HCT116 (cell line): ENCODE measurements at regions not wholly inside any gene's neighbourhood (a gene's known extent, or its start where the extent isn't known, plus 50 kb on each side); places are given as distances from the start of the nearest gene placed in this dataset.

Experiments used
- ATAC-seq: fragments of 200-7000 bp; cut with Tn5 transposase; 2 replicates; pipeline ENCODE4 v1.9.1; 2020; ENCODE audit warnings: mild to moderate bottlenecking, moderate library complexity
- BruUV-seq: library from RNA; stranded (reverse); fragments of 400-500 nt; replicated peaks from 2 replicates; lab custom pipeline; 2021; lab: Mats Ljungman, UMichigan
- CTCF ChIA-PET: fragments of 300-600 bp; sonication (Branson Sonifier 250); formaldehyde crosslinking; loops from one replicate; lab custom pipeline; 2021; ENCODE audit warnings: antibody characterized with exemption; lab: Charles Lee
- POLR2A ChIA-PET: fragments of 300-600, 350-600 bp; sonication (Branson Sonifier 250); formaldehyde crosslinking; loops from one replicate; lab custom pipeline; 2021; ENCODE audit warnings: antibody characterized with exemption; lab: Charles Lee
- RAD21 ChIA-PET, 2 experiments: fragments of 300-600 bp; sonication (Branson Sonifier 250); formaldehyde crosslinking; loops; one replicate each; lab custom pipeline; 2023; ENCODE audit warnings: low total read pairs in 2 of 2; ENCODE audit not compliant: uncharacterized antibody in 2 of 2, unreplicated experiment in 2 of 2, low non-redundant PET in 1 of 2; lab: Charles Lee
- DNase-seq: peaks from one replicate; pipeline ENCODE4 v3.0.0-alpha.2; 2010; ENCODE audit warnings: low read depth, low spot score
- H2AFZ ChIP-seq: fragments of 200-600 bp; shearing (Covaris generic), sonication (generic); 2 replicates; pipeline ENCODE4 v1.6.1; 2017; ENCODE audit warnings: low read depth, mixed run types, mixed read lengths, antibody characterized with exemption, low read length; ENCODE audit not compliant: poor library complexity, severe bottlenecking
- H3K27ac ChIP-seq: 2 replicates; pipeline ENCODE4 v1.5.1; 2012; ENCODE audit warnings: low read depth, low read length
- H3K27me3 ChIP-seq: fragments of 200-600 bp; sonication (generic); 2 replicates; pipeline ENCODE4 v1.6.1; 2016; ENCODE audit warnings: mixed run types, low read length, mixed read lengths; ENCODE audit not compliant: insufficient read depth
- H3K36me3 ChIP-seq, 2 experiments: fragments of 200-500 bp in 1 of 2; fragments of 200-600 bp in 1 of 2; sonication (Bioruptor generic) in 1 of 2; sonication (generic) in 1 of 2; 2 replicates each; pipeline versions ENCODE4 v1.5.1 to v1.6.1; 2014 to 2016; ENCODE audit warnings: low read length in 2 of 2, inconsistent platforms in 1 of 2, mixed read lengths in 1 of 2, mixed run types in 1 of 2; ENCODE audit not compliant: insufficient read depth in 2 of 2, control insufficient read depth in 1 of 2
- H3K4me1 ChIP-seq, 2 experiments: fragments of 200-600 bp in 1 of 2; sonication (generic) in 1 of 2; 2 replicates each; pipeline versions ENCODE4 v1.5.1 to v1.6.1; 2012 to 2017; ENCODE audit warnings: low read length in 2 of 2, inconsistent platforms in 1 of 2, mild to moderate bottlenecking in 1 of 2, mixed read lengths in 1 of 2, mixed run types in 1 of 2, moderate library complexity in 1 of 2; ENCODE audit not compliant: insufficient read depth in 2 of 2, control insufficient read depth in 1 of 2
- H3K4me2 ChIP-seq: fragments of 200-600 bp; sonication (generic); 2 replicates; pipeline ENCODE4 v1.6.1; 2017; ENCODE audit warnings: mixed run types, low read length, mixed read lengths
- H3K4me3 ChIP-seq, 2 experiments: fragments of 200-600 bp in 1 of 2; sonication (generic) in 1 of 2; replicated peaks in 1 of 2; 2 replicates each; pipeline ENCODE4 v1.5.1; 2011 to 2016; ENCODE audit warnings: low read length in 2 of 2, control low read depth in 1 of 2, low read depth in 1 of 2, mild to moderate bottlenecking in 1 of 2, mixed read lengths in 1 of 2, mixed run types in 1 of 2
- H3K79me2 ChIP-seq: fragments of 200-600 bp; sonication (generic); 2 replicates; pipeline ENCODE4 v1.6.1; 2017; ENCODE audit warnings: mild to moderate bottlenecking, mixed run types, low read length, moderate library complexity, mixed read lengths; ENCODE audit not compliant: insufficient read depth
- H3K9ac ChIP-seq: fragments of 200-600 bp; sonication (generic); 2 replicates; pipeline ENCODE4 v1.6.1; 2016; ENCODE audit warnings: low read length, mixed read lengths
- H3K9me2 ChIP-seq: fragments of 200-600 bp; sonication (generic), shearing (Covaris generic); 2 replicates; pipeline ENCODE4 v1.6.1; 2017; ENCODE audit warnings: mixed run types, mild to moderate bottlenecking, moderate library complexity; ENCODE audit not compliant: insufficient read depth
- H3K9me3 ChIP-seq, 2 experiments: fragments of 200-500 bp in 1 of 2; fragments of 200-600 bp in 1 of 2; sonication (Bioruptor generic) in 1 of 2; sonication (generic) in 1 of 2; 2 replicates each; pipeline ENCODE4 v1.6.1; 2014 to 2017; ENCODE audit warnings: low read length in 2 of 2, mixed read lengths in 2 of 2, inconsistent platforms in 1 of 2, low read depth in 1 of 2, mild to moderate bottlenecking in 1 of 2, mixed run types in 1 of 2, moderate library complexity in 1 of 2; ENCODE audit not compliant: control insufficient read depth in 1 of 2, insufficient read depth in 1 of 2
- H4K20me1 ChIP-seq: fragments of 200-600 bp; sonication (generic), shearing (Covaris generic); 2 replicates; pipeline ENCODE4 v1.6.1; 2017; ENCODE audit warnings: mixed run types, mild to moderate bottlenecking, moderate library complexity; ENCODE audit not compliant: insufficient read depth
- FOSL1 ChIP-seq: IDR thresholded peaks from 2 replicates; pipeline ENCODE4 v1.6.1; 2012; ENCODE audit warnings: low read depth
- JUND ChIP-seq: IDR thresholded peaks from 2 replicates; pipeline ENCODE4 v1.6.1; 2012
- POLR2A ChIP-seq: IDR thresholded peaks from 2 replicates; pipeline ENCODE4 v1.7.0; 2011; ENCODE audit warnings: borderline replicate concordance; ENCODE audit not compliant: insufficient read depth, insufficient read length; ENCODE audit errors: extremely low read depth
- RAD21 ChIP-seq: IDR thresholded peaks from 2 replicates; pipeline ENCODE4 v1.6.1; 2012; ENCODE audit warnings: low read depth, mild to moderate bottlenecking
- SIN3A ChIP-seq: IDR thresholded peaks from 2 replicates; pipeline ENCODE4 v1.6.1; 2012; ENCODE audit warnings: low read depth
- SP1 ChIP-seq: IDR thresholded peaks from 2 replicates; pipeline ENCODE4 v1.6.1; 2012; ENCODE audit warnings: low read depth
- YY1 ChIP-seq: IDR thresholded peaks from 2 replicates; pipeline ENCODE4 v1.6.1; 2011; ENCODE audit warnings: low read length, low read depth, moderate library complexity, mild to moderate bottlenecking; ENCODE audit not compliant: insufficient replicate concordance; ENCODE audit errors: extremely low read depth
- ZFX ChIP-seq: fragments of 450-650 bp; IDR thresholded peaks from 2 replicates; pipeline ENCODE4 v1.6.1; 2017
- intact Hi-C: fragments of 100-400 bp; cut with micrococcal nuclease; formaldehyde crosslinking; loops from 2 replicates; pipeline ENCODE4 v1.10.0; 2022
- TF ChIP-seq, protein P1 (sequence below): IDR thresholded peaks from 2 replicates; pipeline ENCODE4 v1.6.1; 2012
- TF ChIP-seq, protein P2 (sequence below), 3 experiments: fragments of 200-600 bp in 1 of 3; sonication (generic) in 1 of 3; IDR thresholded peaks in 2 of 3; conservative IDR thresholded peaks in 1 of 3; 2 replicates each; pipeline ENCODE4 v1.5.1; 2012 to 2017; ENCODE audit warnings: low read depth in 2 of 3, low read length in 2 of 3, antibody characterized with exemption in 1 of 3, borderline replicate concordance in 1 of 3, control low read depth in 1 of 3, mild to moderate bottlenecking in 1 of 3, mixed read lengths in 1 of 3, mixed run types in 1 of 3, moderate library complexity in 1 of 3; ENCODE audit not compliant: insufficient read depth in 1 of 3
- TF ChIP-seq, protein P3 (sequence below): IDR thresholded peaks from 2 replicates; pipeline ENCODE4 v1.6.1; 2012; ENCODE audit warnings: low read depth

DNA sequence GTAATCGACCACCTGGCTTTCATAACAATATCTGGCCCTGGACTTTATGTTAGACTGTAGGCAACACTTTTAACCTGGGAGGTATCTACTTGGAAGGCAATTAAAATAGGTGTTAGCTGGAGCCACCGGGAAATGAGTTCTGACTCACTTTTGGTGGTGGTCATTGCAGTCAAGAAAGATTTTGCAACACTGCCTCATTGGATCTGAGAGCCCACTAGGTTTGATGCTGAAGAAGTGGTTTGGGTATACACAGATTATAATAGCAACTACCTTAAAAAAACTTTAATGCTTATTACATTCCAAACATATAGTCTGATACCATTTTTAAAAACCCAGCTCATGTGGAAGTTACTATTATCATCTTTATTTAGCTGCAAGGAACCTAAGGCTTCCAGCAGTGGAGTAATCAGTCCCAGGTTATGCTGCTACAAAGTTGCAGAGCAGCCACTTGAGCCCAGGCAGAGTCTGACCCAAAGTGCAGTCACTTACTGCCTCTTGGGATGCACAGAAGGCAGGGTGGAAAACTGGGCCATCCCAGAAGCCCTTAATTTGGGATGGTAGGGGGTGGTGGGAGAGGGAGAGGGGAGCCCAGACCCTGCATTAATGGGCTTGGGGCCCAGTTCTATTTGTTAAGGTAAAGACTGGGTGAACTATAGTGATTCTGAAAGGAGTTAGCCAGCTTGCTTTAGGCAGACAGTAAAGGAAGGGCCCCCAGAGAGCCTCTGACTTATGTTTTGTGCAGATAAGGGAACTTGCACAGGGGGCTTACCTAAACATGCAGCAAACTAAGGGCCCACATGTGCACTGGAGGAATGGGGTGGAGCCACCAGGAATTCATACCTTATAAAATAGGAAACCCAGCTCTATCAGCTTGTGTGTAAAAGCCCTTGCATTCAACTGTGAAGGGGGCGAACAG is 149.4 kb downstream of the SNX19 start:
- ChIA-PET CTCF (no interaction called here), RAD21 (no interaction called here), POLR2A (no interaction called here)
- Histone ChIP-seq H2AFZ (no peak overlapping the region), H4K20me1 (no peaks in the 10 kb centered on the region), H3K27me3 (peaks cover 5% of the 10 kb centered on the region), H3K36me3 (no peaks in the 10 kb centered on the region), H3K9me2 (no peaks in the 10 kb centered on the region), H3K9me3 (no peaks in the 10 kb centered on the region; a peak in 1 of 4 replicates), H3K27ac (no peak overlapping the region), H3K4me1 (no peaks in the 10 kb centered on the region), H3K4me3 (no peak overlapping the region), H3K4me2 (no peak overlapping the region), H3K9ac (no peak overlapping the region), H3K79me2 (no peaks in the 10 kb centered on the region)
- no peak for DNase-seq
- TF ChIP-seq JUND (no peak), FOSL1 (no peak), ZFX (no peak), POLR2A (no peak), SP1 (no peak), SIN3A (no peak), RAD21 (no peak), YY1 (no peak)
- TF ChIP-seq, protein P1, sequence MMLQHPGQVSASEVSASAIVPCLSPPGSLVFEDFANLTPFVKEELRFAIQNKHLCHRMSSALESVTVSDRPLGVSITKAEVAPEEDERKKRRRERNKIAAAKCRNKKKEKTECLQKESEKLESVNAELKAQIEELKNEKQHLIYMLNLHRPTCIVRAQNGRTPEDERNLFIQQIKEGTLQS: no peak
- TF ChIP-seq, protein P2, sequence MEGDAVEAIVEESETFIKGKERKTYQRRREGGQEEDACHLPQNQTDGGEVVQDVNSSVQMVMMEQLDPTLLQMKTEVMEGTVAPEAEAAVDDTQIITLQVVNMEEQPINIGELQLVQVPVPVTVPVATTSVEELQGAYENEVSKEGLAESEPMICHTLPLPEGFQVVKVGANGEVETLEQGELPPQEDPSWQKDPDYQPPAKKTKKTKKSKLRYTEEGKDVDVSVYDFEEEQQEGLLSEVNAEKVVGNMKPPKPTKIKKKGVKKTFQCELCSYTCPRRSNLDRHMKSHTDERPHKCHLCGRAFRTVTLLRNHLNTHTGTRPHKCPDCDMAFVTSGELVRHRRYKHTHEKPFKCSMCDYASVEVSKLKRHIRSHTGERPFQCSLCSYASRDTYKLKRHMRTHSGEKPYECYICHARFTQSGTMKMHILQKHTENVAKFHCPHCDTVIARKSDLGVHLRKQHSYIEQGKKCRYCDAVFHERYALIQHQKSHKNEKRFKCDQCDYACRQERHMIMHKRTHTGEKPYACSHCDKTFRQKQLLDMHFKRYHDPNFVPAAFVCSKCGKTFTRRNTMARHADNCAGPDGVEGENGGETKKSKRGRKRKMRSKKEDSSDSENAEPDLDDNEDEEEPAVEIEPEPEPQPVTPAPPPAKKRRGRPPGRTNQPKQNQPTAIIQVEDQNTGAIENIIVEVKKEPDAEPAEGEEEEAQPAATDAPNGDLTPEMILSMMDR (IDR thresholded peaks at IDR 0.05 in 2 of 3, conservative IDR thresholded peaks at IDR 0.05 in 1 of 3; ENCODE audit: borderline replicate concordance in 1 of 3, insufficient read depth in 1 of 3, low read depth in 2 of 3, low read length in 2 of 3): no peak
- TF ChIP-seq, protein P3, sequence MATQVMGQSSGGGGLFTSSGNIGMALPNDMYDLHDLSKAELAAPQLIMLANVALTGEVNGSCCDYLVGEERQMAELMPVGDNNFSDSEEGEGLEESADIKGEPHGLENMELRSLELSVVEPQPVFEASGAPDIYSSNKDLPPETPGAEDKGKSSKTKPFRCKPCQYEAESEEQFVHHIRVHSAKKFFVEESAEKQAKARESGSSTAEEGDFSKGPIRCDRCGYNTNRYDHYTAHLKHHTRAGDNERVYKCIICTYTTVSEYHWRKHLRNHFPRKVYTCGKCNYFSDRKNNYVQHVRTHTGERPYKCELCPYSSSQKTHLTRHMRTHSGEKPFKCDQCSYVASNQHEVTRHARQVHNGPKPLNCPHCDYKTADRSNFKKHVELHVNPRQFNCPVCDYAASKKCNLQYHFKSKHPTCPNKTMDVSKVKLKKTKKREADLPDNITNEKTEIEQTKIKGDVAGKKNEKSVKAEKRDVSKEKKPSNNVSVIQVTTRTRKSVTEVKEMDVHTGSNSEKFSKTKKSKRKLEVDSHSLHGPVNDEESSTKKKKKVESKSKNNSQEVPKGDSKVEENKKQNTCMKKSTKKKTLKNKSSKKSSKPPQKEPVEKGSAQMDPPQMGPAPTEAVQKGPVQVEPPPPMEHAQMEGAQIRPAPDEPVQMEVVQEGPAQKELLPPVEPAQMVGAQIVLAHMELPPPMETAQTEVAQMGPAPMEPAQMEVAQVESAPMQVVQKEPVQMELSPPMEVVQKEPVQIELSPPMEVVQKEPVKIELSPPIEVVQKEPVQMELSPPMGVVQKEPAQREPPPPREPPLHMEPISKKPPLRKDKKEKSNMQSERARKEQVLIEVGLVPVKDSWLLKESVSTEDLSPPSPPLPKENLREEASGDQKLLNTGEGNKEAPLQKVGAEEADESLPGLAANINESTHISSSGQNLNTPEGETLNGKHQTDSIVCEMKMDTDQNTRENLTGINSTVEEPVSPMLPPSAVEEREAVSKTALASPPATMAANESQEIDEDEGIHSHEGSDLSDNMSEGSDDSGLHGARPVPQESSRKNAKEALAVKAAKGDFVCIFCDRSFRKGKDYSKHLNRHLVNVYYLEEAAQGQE: no peak
- intact Hi-C loops: no loop called here
- BruUV-seq: no TSS peak
- ATAC-seq: no peak
